ENCODE measurements at regions not wholly inside any gene's neighbourhood (a gene's known extent, or its start where the extent isn't known, plus 50 kb on each side); places are given as distances from the start of the nearest gene placed in this dataset.
A peak's percentile ranks its signal among the peaks of the same experiment; 100 is the strongest.
"Not testable (repeated sequence)": the region's sequence is repeated elsewhere in the genome, so short reads cannot be mapped to it uniquely, and the experiment has no call there.

- Mint-ChIP-seq H3K27ac (no peak overlapping the region), H3K9me3 (no peaks in the 10 kb centered on the region), H3K4me3 (no peak overlapping the region), H3K36me3 (ENCODE audit: low read depth) (no peaks in the 10 kb centered on the region), H3K4me1 (ENCODE audit: low read depth) (no peaks in the 10 kb centered on the region), H3K27me3 (ENCODE audit: insufficient read depth) (no peaks in the 10 kb centered on the region; the same call in 1 of the 2 replicates)
- TF ChIP-seq CTCF (IDR thresholded peaks at IDR 0.05): no peak
- no peak for DNase-seq
These were observed 1186.9 kb downstream of the DSC3 start for GRCh38 chr18:29855637-29856036.

GRCh38 chr18:29853126-29853525, 1189.4 kb downstream of the DSC3 start:
- Mint-ChIP-seq H3K4me3 (no peak overlapping the region), H3K36me3 (ENCODE audit: low read depth) (no peaks in the 10 kb centered on the region), H3K9me3 (no peaks in the 10 kb centered on the region), H3K4me1 (ENCODE audit: low read depth) (peaks cover 8% of the 10 kb centered on the region; the same call in 1 of the 2 replicates), H3K27me3 (ENCODE audit: insufficient read depth) (no peaks in the 10 kb centered on the region; the same call in 1 of the 2 replicates), H3K27ac (no peak overlapping the region)
- peak; percentile 32 for DNase-seq
- TF ChIP-seq CTCF (IDR thresholded peaks at IDR 0.05): no peak

- H3K4me3 Mint-ChIP-seq: no peak overlapping the region
- no peaks in the 10 kb centered on the region for H3K9me3 Mint-ChIP-seq
- no peak for TF ChIP-seq CTCF (IDR thresholded peaks at IDR 0.05)
- no peaks in the 10 kb centered on the region for H3K36me3 Mint-ChIP-seq (ENCODE audit: low read depth)
- DNase-seq: peak; percentile 52
- H3K27ac Mint-ChIP-seq: no peak overlapping the region
- peaks cover 8% of the 10 kb centered on the region; the same call in 1 of the 2 replicates for H3K4me1 Mint-ChIP-seq (ENCODE audit: low read depth)
- no peaks in the 10 kb centered on the region; the same call in 1 of the 2 replicates for H3K27me3 Mint-ChIP-seq (ENCODE audit: insufficient read depth)
These were observed 1193.4 kb downstream of the DSC3 start for GRCh38 chr18:29849144-29849543.

GRCh38 chr18:29841631-29842030, 1200.9 kb downstream of the DSC3 start:
- no peak for TF ChIP-seq CTCF (IDR thresholded peaks at IDR 0.05)
- no peaks in the 10 kb centered on the region for H3K27me3 Mint-ChIP-seq (ENCODE audit: insufficient read depth)
- peaks cover 13% of the 10 kb centered on the region for H3K4me1 Mint-ChIP-seq (ENCODE audit: low read depth)
- peaks cover 4% of the 10 kb centered on the region; the same call in 1 of the 2 replicates for H3K9me3 Mint-ChIP-seq
- H3K36me3 Mint-ChIP-seq (ENCODE audit: low read depth): peaks cover 6% of the 10 kb centered on the region; the same call in 1 of the 2 replicates
- H3K4me3 Mint-ChIP-seq: no peak overlapping the region
- no peak for DNase-seq
- H3K27ac Mint-ChIP-seq: no peak overlapping the region

- no peak overlapping the region for H3K4me3 Mint-ChIP-seq
- TF ChIP-seq CTCF (IDR thresholded peaks at IDR 0.05): no peak
- H3K9me3 Mint-ChIP-seq: peaks cover 4% of the 10 kb centered on the region; the same call in 1 of the 2 replicates
- H3K4me1 Mint-ChIP-seq (ENCODE audit: low read depth): peaks cover 13% of the 10 kb centered on the region
- no peak overlapping the region for H3K27ac Mint-ChIP-seq
- peak; percentile 66 for DNase-seq
- no peaks in the 10 kb centered on the region for H3K27me3 Mint-ChIP-seq (ENCODE audit: insufficient read depth)
- peaks cover 6% of the 10 kb centered on the region; the same call in 1 of the 2 replicates for H3K36me3 Mint-ChIP-seq (ENCODE audit: low read depth)
These were observed 1202.5 kb downstream of the DSC3 start for GRCh38 chr18:29840089-29840488.

GRCh38 chr18:29838961-29839360, 1203.6 kb downstream of the DSC3 start:
- H3K9me3 Mint-ChIP-seq; H3K36me3 Mint-ChIP-seq (ENCODE audit: low read depth); H3K27ac Mint-ChIP-seq; DNase-seq; H3K27me3 Mint-ChIP-seq (ENCODE audit: insufficient read depth); H3K4me3 Mint-ChIP-seq: not testable (repeated sequence)
- H3K4me1 Mint-ChIP-seq (ENCODE audit: low read depth): peaks cover 13% of the 10 kb centered on the region

Measured in HFFc6 (cell line).